Adrenal gland (tissue), 9 donors: ENCODE measurements at regions not wholly inside any gene's neighbourhood (a gene's known extent, or its start where the extent isn't known, plus 50 kb on each side); places are given as distances from the start of the nearest gene placed in this dataset.
"Not testable (repeated sequence)": the region's sequence is repeated elsewhere in the genome, so short reads cannot be mapped to it uniquely, and the experiment has no call there.

Source experiments
- DNase-seq, 7 donors: peaks; one replicate each; pipeline ENCODE4 v3.0.0-alpha.2; 2019 to 2020
- H3K27ac ChIP-seq, 5 donors: fragments of 200-600 bp; sonication (generic) in 4 of 5; 1 replicate in 3 of 5; 2 replicates in 2 of 5; pipeline versions ENCODE4 v1.5.1 to v1.8.0; 2016 to 2020; ENCODE audit warnings: mild to moderate bottlenecking in 1 of 5
- H3K27me3 ChIP-seq: fragments of 200-600 bp; 2 replicates; pipeline ENCODE4 v1.8.0; 2021
- H3K36me3 ChIP-seq, 2 donors: fragments of 200-600 bp; replicated peaks in 1 of 2; 1 replicate in 1 of 2; 2 replicates in 1 of 2; pipeline versions ENCODE4 v1.5.1 to v1.8.0; 2018 to 2022
- H3K4me1 ChIP-seq, 2 donors: fragments of 200-600 bp; replicated peaks in 1 of 2; 1 replicate in 1 of 2; 2 replicates in 1 of 2; pipeline versions ENCODE4 v1.5.1 to v1.8.0; 2018 to 2021
- H3K4me3 ChIP-seq, 4 donors: fragments of 200-600 bp; sonication (generic) in 3 of 4; one replicate each; pipeline ENCODE4 v1.5.1; 2016 to 2018
- H3K9me3 ChIP-seq, 3 donors: fragments of 200-600 bp; sonication (generic) in 1 of 3; replicated peaks in 1 of 3; 1 replicate in 2 of 3; 2 replicates in 1 of 3; pipeline versions ENCODE4 v1.5.1 to v1.8.0; 2016 to 2021
- WGBS, 4 donors: extraction: QIAGEN DNeasy Blood & Tissue Kit in 2 of 4; methylation state at CpG; one replicate each; pipeline versions ENCODE4 v1.1.5 to v1.1.7; 2013 to 2017; 5-methylcytosine and 5-hydroxymethylcytosine counted together
- intact Hi-C, 2 donors: fragments of 100-400 bp; cut with DNase I; formaldehyde crosslinking; loops; one replicate each; pipeline versions ENCODE4 v1.14.1 to v1.15.0; 2022 to 2023
- TF ChIP-seq, protein P1 (sequence below), 6 experiments: fragments of 450-650 bp in 4 of 6; fragments of 200-600 bp in 2 of 6; sonication (generic) in 1 of 6; IDR thresholded peaks; 1 replicate in 5 of 6; 2 replicates in 1 of 6; pipeline versions ENCODE4 v1.5.1 to v1.8.0; 2016 to 2021; ENCODE audit warnings: antibody characterized with exemption in 6 of 6, mild to moderate bottlenecking in 2 of 6, moderate library complexity in 1 of 6
- donor health status: healthy with polysubstance abuse.
- donor health status: Bipolar disorder and iron deficiency.
- donor health status: DM: yes; HTN: yes; CAD: no.
- donor health status: DM: no; HTN: no; CAD: no.
- donor health status: DM: no; HTN: no; CAD: no.

DNA sequence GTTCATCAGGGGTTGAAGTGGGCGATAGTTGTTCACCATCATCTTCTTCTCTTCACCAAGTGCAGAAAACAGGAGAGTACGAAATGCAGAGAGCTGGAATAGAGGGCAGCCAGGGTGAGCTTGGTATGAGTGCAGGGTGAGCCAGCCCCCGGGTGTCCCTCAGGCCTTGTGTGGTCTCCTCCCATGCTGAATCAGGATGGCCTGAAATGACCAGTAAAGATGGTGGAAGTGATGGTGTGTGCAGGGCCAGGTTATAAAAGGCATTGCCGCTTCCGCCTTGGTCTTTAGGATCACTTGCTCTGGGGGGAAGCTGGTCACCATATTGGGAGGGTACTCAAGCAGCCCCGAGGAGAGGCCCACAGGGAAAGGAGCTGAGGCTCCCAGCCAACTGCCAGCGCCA lies 66.4 kb upstream of the METTL9 start:
- H3K27ac ChIP-seq, H3K9me3 ChIP-seq, intact Hi-C loops, H3K27me3 ChIP-seq, H3K4me3 ChIP-seq, H3K4me1 ChIP-seq, H3K36me3 ChIP-seq: not testable (repeated sequence)
- 88 to 94% (median 93%) methylated on average over 6 to 7 of the region's 7 CpGs for WGBS, 4 donors
- peak in 1 of 7 donors; percentile 9 for DNase-seq

DNA sequence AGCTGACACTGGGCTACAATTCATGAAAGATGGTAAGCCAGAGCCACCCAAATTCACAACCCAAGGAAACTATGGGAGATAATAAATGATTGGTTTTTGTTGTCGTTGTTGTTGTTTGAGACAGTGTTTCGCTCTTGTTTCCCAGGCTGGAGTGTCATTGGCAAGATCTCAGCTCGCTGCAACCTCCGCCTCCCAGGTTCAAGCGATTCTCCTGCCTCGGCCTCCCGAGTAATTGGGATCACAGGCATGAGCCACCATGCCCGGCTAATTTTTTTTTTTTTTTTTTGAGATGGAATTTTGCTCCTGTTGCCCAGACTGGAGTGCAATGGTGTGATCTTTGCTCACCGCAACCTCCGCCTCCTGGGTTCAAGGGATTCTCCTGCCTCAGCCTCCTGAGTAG lies 65.9 kb upstream of the METTL9 start:
- H3K4me1 ChIP-seq, H3K4me3 ChIP-seq, H3K27ac ChIP-seq, intact Hi-C loops, DNase-seq, H3K36me3 ChIP-seq, H3K9me3 ChIP-seq, H3K27me3 ChIP-seq: not testable (repeated sequence)
- 96 to 99% (median 97%) methylated on average over 8 to 10 of the region's 10 CpGs for WGBS, 4 donors

DNA sequence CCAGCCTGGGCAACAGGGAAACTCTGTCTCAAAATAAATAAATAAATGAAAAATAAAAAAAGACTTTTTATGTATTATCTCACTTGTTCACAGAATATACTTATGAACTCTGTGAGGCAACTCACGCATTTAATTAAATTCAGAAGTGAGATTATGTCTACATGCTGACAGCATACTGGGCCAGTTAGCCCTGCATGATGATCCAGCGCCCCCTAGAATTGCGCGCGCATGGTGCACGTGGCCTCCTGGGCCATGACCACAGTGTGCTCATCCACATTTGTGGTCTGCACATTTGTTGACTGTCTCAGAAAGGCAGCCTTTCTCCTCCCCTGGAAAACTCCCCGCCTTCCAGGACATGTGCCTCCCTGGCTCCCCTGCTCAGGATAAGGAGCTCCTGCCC lies 64.8 kb upstream of the METTL9 start:
- DNase-seq, H3K9me3 ChIP-seq, H3K27me3 ChIP-seq, H3K4me3 ChIP-seq, H3K4me1 ChIP-seq, intact Hi-C loops, H3K36me3 ChIP-seq, H3K27ac ChIP-seq: not testable (repeated sequence)
- 86 to 91% (median 89%) methylated on average over 6 to 7 of the region's 7 CpGs for WGBS, 4 donors
- TF ChIP-seq, protein P1, sequence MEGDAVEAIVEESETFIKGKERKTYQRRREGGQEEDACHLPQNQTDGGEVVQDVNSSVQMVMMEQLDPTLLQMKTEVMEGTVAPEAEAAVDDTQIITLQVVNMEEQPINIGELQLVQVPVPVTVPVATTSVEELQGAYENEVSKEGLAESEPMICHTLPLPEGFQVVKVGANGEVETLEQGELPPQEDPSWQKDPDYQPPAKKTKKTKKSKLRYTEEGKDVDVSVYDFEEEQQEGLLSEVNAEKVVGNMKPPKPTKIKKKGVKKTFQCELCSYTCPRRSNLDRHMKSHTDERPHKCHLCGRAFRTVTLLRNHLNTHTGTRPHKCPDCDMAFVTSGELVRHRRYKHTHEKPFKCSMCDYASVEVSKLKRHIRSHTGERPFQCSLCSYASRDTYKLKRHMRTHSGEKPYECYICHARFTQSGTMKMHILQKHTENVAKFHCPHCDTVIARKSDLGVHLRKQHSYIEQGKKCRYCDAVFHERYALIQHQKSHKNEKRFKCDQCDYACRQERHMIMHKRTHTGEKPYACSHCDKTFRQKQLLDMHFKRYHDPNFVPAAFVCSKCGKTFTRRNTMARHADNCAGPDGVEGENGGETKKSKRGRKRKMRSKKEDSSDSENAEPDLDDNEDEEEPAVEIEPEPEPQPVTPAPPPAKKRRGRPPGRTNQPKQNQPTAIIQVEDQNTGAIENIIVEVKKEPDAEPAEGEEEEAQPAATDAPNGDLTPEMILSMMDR (IDR thresholded peaks at IDR 0.05) = peak in 1 of 6 experiments; percentile 12

DNA sequence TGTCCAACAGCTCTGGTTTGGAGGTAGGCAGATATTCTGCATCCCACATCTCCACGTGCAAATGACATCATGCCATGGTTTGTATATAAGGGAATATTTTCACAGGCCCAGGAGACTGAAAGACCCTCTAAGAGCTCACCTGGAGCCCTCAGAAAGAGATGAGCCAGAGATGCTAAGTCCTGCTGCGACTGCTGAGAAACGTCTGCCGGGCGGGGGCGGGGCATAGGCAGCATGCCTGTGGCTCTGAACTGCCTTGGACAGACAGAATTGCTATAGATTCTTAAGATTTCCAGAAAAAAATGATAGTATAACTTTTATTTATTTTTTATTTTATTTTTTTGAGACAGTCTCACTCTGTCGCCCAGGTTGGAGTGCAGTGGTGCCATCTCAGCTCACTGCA lies 64.2 kb upstream of the METTL9 start:
- H3K4me3 ChIP-seq, H3K36me3 ChIP-seq, H3K27me3 ChIP-seq, H3K4me1 ChIP-seq, H3K27ac ChIP-seq, DNase-seq, intact Hi-C loops, H3K9me3 ChIP-seq: not testable (repeated sequence)
- 86 to 93% (median 90%) methylated on average over 5 of the region's 7 CpGs for WGBS, 4 donors

DNA sequence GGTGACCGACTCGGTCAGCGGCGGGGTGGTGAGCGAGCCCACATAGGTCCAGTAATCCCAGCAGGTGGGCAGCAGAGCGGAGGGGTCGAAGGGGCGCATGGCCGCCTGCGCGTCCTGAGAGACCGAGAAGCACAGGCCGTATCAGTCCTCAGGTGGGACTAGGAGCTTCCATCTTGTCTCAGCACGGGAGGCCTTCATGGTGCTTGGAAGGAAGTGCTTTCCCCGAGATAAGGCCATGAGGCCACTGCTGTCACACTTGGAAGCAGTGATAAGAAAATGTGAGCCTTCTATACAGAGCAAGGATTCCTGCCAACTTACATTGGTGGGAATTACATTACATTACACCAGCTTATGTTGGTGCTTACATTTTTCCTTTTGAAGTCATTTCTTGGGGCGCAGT lies 62.6 kb upstream of the METTL9 start:
- DNase-seq, H3K9me3 ChIP-seq, H3K27ac ChIP-seq, H3K36me3 ChIP-seq, H3K4me3 ChIP-seq, H3K27me3 ChIP-seq, H3K4me1 ChIP-seq, intact Hi-C loops: not testable (repeated sequence)
- 84 to 89% (median 86%) methylated on average over 10 to 11 of the region's 16 CpGs for WGBS, 4 donors

DNA sequence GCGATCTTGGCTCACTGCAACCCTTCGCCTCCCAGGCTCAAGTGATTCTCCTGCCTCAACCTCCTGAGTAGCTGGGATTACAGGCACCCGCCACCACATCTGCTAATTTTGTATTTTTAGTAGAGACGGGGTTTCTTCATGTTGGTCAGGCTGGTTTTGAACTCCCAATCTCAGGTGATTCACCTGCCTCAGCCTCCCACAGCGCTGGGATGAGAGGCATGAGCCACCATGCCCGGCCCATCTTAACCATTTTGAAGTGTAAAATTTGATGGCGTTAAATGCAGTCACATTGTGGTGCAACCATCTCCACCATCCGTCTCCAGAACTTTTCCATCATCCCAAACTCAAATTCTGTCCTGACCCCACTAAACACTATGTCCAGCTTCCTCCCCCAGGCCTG lies 61.8 kb upstream of the METTL9 start:
- H3K36me3 ChIP-seq, H3K9me3 ChIP-seq, intact Hi-C loops, H3K4me1 ChIP-seq, H3K27me3 ChIP-seq, H3K27ac ChIP-seq, H3K4me3 ChIP-seq: not testable (repeated sequence)
- DNase-seq = peak in 1 of 7 donors; percentile 11
- 96 to 98% (median 97%) methylated on average over 7 to 8 of the region's 8 CpGs for WGBS, 4 donors

DNA sequence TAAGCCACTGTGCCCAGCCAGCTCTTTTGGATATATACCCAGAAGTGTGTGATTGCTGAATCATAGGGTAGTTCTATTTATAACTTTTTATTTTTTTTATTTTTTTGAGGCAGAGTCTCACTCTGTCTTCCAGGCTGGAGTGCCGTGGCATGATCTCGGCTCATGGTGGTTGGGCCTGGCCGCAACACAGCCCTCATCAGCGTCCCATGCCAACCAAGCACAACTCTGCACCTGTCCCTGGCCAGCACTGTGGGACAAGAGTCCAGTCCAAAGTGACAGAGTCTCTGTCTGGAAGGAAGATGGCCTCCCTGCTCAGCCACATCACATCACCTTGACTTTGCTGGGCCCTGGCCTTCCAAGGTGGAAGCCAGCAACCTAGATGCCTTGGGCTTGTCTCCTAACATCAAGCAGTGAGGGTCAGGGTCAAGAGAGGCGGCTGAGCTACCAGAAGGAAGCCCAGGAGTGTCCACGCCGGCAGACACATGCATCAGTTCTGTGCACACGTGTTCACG lies 60.2 kb upstream of the METTL9 start:
- WGBS, 4 donors = 54 to 71% (median 63%) methylated on average over 9 of the region's 9 CpGs
- H3K9me3 ChIP-seq, H3K27me3 ChIP-seq, H3K36me3 ChIP-seq, H3K4me3 ChIP-seq, DNase-seq, H3K4me1 ChIP-seq, intact Hi-C loops: not testable (repeated sequence)
- H3K27ac ChIP-seq = peak overlapping the region in 1 of 5 donors; percentile 24

DNA sequence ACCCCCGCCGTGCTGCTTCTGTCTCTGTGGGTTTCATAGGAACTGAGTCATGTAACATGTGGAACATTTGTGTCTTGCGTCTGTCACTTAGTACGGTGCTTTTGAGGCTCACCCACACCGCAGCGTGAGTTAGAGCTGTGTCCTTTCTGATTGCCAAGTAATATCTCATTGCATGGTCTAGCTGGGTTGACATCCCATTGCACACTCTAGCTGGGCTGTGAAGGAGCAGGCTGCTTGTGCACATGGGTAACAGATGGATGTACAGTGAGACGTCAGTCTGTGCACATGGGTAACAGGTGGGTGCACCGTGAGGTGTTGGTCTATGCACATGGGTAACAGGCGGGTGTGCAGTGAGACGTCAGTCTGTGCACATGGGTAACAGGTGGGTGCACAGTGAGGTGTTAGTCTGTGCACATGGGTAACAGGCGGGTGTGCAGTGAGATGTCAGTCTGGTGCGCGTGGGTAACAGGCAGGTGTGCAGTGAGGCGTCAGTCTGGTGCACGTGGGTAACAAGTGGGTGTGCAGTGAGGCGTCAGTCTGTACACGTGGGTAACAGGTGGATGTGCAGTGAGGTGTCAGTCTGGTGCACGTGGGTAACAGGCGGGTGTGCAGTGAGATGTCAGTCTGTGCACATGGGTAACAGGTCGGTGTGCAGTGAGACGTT lies 58.5 kb upstream of the METTL9 start:
- H3K9me3 ChIP-seq, DNase-seq, intact Hi-C loops, H3K4me3 ChIP-seq, H3K36me3 ChIP-seq, H3K27me3 ChIP-seq, H3K4me1 ChIP-seq, H3K27ac ChIP-seq: not testable (repeated sequence)
- WGBS, 4 donors = 70 to 76% (median 74%) methylated on average over 19 to 21 of the region's 21 CpGs

DNA sequence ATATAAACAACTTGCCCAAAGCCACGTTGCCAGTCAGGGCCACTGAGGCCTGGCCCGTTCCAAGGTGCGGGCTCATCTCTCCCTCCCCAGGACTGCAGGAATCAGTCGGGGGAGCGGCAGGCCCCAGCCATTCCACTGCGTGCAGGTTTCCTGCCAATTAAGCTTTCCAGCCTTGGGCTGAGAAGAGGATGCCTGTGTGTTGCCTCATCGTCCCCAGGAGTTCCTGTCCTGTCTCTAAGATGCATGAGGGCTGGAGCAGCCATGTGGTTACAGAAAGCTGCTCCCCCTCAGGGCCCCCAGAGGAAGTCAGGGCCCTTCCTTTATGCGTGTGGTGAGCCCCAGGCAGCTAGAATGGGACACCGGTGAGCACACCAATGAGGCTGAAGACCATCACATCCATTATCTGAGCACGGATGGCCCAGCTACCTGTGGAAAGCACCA lies 57.7 kb upstream of the METTL9 start:
- 56 to 64% (median 59%) methylated on average over 6 to 9 of the region's 10 CpGs for WGBS, 4 donors
- DNase-seq, intact Hi-C loops: not testable (repeated sequence)

DNA sequence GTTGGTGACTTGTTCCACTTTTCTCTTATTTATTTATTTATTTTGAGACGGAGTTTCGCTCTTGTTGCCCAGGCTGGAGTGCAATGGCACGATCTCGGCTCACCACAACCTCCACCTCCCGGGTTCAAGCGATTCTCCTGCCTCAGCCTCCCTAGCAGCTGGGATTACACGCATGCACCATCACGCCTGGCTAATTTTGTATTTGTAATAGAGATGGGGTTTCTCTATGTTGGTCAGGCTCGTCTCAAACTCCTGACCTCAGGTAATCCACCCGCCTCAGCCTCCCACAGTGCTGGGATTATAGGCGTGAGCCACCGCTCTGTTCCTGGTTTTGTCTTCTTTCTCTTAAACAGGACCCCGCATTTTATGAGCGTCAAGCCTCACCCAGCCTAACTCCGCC lies 57.3 kb upstream of the METTL9 start:
- H3K4me3 ChIP-seq, intact Hi-C loops, H3K36me3 ChIP-seq, H3K27ac ChIP-seq, DNase-seq, H3K27me3 ChIP-seq, H3K9me3 ChIP-seq, H3K4me1 ChIP-seq: not testable (repeated sequence)
- 73 to 79% (median 77%) methylated on average over 9 to 12 of the region's 15 CpGs for WGBS, 4 donors

More for the DNA sequence above, 57.7 kb upstream of the METTL9 start:
- H3K4me1 ChIP-seq, H3K27ac ChIP-seq, H3K27me3 ChIP-seq, H3K9me3 ChIP-seq, H3K36me3 ChIP-seq, H3K4me3 ChIP-seq: not testable (repeated sequence)
